Left kidney (tissue), 1 donor: ENCODE measurements at regions not wholly inside any gene's neighbourhood (a gene's known extent, or its start where the extent isn't known, plus 50 kb on each side); places are given as distances from the start of the nearest gene placed in this dataset.
"Not testable (repeated sequence)": the region's sequence is repeated elsewhere in the genome, so short reads cannot be mapped to it uniquely, and the experiment has no call there.

Experiments used
- DNase-seq: peaks from one replicate; pipeline ENCODE4 v3.0.0-alpha.2; 2013

DNA sequence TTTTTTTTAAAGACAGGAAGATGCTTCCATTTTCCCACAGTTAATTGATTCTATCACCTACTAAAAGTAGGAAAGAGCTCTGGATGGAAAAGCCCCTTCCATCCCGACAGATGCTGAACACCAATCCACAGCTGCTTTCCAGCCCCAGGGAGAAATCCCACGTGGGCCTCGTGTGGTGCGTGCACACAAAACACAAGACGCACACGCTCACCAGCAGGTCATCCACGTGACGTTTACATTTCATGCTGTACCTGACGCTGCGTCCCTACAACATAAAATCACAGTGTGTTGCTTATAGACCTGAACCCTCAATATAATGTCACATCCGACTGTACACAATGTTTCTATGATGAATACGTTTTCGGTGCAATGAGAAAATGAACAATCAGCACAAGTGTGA, 50.2 kb upstream of the DACT2 start:
- no peak for DNase-seq

DNA sequence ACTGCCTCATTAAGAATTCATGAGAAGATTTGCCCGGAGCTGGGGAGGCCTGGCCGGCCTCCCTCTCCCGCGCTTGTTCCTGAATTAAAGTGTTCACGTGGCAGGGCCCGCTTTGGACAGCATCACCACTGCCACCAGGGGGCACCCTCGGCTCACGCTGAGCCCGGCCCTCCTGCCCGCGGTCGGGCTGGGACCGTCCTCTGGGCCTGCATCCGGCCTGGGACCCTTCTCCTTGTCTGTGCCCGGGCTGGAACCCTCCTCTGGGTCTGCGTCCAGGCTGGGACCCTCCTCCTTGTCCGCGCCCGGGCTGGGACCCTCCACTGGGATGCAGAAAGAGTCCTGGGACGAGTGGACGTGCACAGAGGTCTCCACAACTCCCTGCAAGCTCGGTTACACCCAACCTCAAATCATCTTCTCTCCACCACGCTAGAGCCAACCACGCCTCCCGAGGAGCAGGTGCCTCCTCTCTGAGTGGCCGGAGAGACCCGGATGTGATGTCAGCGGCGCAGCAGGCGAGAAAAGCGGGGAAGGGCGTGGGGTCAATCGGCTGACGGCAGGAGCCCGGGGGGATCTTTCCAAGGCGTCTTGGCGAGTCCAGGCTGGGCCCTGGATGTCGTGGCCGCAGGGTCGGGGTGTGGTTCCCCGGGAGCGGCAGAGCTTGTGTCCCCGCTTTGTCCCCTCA, 50.9 kb upstream of the DACT2 start:
- peak; percentile 61 for DNase-seq

DNA sequence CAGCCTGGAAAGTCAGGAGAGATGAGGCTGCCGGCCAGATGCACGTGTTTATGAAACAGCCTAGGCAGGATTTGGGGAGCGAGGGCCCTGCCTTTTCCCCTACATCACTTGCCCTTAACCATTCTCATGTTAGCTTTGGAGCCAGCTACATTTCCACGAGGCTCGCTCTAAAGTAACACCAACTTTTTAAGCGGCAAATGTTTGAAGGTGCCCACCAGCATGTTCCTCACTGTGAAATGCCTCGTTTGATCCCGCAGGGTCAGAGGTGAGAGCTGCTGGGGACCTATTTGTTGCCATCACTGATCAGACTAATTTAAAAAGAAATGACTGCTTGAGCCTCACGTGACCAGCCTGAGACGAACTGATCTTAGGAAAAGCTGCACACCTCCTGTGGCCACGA, 51.6 kb upstream of the DACT2 start:
- DNase-seq = no peak

DNA sequence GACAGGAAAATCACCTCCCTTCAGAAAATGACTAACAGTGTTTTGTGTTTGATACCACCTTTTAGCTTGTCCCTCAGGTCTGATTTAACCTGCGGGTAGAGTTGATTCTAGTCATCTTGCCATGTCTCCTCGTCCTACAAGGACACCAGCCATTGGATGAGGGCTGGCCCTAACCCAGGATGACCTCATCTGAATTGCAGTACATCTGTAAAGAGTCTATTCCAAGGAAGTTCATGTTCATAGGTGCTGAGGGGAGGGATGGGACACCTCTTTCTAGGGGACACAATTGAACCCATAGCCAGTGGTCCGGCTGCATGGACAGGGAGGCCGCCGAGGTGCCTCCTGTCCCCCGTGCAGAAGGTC, 52.0 kb upstream of the DACT2 start:
- no peak for DNase-seq

DNA sequence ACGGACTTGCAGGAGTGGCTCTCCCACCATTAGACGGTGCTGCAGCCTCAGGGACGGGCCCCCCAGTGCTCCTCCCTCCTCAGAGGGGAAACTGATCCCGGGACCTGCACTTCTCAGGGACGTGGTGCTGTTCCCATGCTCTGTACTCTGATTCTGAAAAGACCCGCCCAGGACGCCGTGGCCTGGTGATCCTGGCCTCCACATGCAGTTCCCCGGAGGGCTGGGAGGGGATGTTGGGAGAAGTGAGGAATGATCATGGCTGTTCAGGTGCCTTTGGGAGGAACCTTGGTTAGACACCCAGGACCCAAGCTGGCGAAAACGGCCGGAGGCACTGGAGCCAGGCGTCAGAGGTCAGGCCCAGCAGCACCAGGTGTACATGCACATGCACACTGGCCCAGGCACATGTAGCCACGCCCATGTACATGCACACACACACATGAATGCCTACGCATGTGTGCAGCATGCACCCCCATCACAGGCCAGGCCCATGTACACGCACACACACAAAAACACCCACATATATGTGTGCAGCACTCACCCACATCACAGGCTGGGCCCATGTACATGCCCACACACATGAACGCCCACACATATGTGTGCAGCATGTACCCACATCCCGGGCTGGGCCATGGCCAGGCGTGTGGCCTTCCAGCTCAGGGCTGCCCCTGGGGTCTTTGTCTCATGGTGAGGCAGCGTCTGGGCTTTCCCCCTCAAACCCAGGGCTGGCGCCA, 52.6 kb upstream of the DACT2 start:
- DNase-seq = no peak

DNA sequence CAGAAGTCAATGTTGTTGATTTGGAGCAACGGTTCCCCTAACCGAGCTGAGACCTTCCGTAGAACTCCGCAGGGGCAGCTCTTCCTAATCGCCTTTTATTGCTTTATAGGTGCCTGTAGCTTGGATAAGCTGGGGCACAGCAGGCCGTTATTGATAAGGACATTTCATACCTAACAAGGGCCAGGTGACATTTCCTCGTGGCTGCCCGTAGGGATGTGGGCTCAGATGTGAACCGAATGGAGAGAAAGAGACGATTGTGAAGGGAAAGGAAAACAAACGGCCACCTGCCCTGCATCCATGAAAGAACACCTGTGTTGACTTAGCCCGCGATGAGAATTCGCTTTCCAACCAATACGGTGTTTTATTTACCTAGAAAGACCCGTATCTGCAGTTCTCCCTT, 53.3 kb upstream of the DACT2 start:
- no peak for DNase-seq

DNA sequence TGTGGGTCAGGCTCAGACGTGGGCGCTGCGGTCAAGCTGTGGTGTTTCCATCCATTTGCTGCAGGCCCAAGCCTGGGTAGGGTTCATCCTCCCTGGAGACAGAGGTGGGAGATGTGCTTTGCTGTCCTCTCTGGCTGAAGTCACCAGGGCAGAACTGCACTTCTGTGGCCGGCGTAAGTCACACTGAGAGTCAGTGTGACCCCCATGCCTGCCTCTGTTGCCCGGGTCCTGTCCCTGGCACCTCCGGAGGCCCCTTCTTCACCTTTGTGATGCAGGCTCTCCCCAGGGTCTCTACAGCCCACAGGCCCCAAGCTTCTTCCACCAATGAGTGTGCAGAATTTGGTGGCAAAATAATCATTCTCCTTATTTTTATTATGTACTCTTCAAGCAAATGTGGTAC, 53.8 kb upstream of the DACT2 start:
- DNase-seq = no peak

DNA sequence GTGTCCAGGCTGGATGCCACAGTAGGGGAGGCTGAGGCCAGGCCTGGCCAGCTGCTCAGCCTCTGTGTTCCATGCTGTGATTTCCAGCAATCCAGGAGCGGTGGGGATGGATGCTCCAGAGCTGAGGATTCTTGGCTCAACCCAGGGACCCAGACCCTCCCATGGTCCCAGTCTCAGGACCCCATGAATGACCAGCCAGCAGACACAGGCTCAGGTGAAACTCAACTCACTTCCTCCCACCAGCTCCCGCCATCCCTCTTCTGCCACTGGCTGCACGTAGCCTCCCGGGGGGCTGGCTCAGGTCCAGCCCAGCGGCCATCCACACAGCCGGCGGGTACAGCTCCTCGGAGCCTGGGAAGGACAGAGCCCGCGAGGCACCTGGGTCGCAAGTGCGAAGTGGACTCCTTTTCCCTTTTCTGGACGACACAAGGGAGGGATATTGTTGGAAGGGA, 54.5 kb upstream of the DACT2 start:
- no peak for DNase-seq

DNA sequence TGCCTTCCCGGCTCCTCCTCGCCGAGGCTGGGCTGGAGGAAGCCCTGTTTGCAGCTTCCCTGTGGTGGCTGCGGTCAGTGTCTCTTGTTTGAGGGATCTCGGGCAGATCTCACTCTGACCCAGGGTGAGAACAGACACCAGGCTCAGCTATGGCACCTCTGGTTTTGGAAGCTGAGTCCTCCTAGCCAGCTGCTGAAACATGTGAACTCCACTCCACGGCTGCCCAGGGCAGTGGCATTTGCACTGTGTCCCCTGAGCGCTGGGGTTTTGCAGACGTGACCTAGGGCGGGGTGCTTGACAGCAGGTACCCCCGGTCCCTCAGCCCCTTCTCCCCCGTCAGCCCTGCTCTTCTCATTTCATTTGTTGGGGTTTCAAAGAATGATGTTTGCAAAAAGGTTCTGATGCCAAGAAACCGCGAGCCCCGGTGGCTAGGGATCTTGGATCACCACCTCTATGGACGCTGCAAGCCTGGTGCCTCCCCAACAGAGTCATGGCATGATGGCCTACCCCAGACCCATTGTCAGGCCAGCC, 55.0 kb upstream of the DACT2 start:
- DNase-seq = no peak

DNA sequence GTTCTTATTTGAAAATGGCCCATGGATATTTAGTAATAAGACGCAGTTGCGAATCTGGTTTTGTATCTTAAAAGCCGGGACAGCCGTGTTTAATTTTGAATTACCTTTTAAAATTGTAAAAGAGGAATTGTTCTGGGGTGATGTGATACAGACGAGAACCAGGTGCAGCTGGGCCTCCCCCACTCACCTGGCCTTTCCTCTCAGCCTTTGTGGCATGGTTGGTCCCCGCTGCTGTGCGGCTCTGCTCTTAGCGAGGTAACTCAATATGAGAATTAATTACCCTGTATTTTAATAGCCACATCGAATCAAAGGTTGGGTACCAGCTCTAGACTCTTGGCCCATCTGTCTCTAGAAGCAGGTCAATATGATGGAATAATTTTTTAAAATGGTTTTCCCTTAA, 56.5 kb upstream of the DACT2 start:
- no peak for DNase-seq

DNA sequence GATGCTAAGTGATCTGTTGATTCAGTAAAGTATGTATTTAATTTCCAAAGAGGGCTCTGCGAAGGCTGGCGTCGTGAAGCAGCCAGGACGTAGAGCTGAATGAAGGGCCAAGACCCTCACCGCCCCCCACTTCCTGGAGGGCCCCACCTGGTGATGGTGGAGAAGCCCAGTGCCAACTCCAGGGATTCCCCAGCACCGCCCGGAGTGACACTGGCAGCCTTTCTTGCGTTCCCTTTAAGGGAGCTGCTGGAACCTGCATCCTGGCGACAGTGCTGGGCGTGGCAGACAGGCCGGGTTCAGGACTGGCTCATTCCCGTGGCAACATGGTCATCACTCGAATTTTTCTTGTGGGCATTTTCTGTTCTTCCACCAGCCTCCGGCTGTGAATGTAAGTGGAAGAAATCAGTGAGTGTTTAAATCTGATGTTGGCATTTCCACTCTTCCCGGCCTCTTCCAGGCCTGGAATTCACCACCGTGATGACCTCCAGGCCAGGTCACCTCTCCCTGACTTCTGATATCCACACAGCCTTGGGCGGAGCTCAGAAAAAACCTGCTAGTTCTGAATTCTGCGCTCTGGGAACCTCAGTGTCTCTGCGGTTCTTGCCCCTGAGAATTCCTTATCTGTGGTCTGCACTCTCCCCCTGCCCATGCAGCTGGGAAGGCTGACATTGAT, 57.4 kb upstream of the DACT2 start:
- DNase-seq = no peak

DNA sequence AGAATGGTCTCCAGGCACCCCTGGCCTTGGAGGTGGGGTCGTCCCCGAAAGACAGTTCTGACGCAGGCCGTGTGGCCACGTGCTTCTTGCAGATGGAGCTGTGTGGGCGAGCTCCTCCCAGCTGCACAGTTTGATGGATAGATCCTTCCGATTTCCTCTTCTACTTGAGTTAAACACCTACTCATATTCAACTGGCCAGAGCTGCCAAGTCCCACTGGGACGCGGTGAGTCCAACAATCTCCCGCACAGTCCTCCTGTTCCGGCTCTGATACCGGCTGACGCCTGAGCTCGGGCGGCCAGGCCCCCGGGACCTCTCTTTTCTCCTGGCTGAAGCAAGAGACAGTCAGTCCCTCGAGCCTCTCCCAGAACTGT, 57.9 kb upstream of the DACT2 start:
- no peak for DNase-seq

DNA sequence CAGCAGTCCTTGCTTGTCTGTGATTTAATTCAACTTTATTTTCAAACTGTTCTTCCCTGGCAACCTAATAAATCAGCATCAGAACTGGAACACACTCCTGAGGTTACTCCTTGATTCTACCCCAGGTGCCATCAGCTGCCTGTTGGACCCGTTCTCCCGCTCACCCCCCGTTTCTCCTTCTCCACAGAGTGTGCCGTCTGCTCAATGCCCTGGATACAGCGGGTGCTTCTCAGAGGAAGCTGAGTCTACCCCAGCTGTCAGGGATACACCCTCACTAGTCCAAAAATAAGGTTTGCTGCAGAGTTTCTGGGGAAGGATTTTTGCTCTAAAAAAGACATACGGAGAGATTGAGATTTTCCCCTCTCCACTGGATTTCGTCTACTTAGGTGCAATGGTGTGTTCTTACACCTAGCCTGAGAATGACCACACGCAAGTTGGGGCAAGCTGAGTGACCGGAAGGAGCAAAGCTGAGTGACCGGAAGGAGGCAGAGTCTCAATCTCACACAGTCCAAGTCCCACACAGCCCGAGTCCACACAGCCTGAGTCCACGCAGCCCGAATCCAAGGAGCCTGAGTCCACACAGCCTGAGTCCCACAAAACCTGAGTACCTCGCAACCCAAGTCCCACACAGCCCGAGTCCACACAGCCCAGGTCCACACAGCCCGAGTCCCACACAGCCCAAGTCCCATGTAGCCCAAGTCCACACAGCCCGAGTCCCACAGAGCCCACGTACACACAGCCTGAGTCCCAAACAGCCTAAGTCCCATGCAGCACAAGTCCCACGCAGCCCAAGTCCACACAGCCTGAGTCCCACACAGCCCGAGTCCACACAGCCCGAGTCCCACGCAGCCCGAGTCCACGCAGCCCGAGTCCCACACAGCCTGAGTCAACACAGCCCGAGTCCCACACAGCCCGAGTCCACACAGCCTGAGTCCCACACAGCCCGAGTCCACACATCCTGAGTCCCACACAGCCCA, 58.6 kb upstream of the DACT2 start:
- no peak for DNase-seq

DNA sequence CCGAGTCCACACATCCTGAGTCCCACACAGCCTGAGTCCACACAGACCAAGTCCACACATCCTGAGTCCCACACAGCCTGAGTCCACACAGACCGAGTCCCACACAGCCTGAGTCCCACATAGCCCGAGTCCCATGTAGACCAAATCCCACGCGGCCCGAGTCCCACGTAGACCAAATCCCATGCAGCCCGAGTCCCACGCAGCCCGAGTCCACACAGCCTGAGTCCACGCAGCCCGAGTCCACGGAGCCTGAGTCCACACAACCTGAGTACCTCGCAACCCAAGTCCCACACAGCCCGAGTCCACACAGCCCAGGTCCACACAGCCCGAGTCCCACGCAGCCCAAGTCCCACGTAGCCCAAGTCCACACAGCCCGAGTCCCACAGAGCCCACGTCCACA, 60.0 kb upstream of the DACT2 start:
- not testable (repeated sequence) for DNase-seq

DNA sequence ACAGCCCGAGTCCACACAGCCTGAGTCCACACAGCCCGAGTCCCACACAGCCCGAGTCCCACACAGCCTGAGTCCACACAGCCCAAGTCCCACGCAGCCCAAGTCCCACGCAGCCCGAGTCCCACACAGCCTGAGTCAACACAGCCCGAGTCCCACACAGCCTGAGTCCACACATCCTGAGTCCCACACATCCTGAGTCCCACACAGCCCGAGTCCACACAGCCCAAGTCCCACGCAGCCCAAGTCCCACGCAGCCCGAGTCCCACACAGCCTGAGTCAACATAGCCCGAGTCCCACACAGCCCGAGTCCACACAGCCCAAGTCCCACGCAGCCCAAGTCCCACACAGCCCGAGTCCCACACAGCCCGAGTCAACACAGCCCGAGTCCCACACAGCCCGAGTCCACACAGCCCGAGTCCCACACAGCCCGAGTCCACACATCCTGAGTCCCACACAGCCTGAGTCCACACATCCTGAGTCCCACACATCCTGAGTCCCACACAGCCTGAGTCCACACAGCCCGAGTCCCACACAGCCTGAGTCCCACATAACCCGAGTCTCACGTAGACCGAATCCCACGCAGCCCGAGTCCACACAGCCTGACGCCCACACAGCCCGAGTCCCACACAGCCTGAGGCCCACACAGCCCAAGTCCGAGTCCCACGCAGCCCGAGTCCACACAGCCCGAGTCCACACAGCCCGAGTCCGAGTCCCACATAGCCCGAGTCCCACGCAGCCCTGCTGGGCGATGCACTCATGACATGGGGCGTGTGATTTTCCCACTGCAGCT, 60.6 kb upstream of the SMOC2 start:
- DNase-seq = not testable (repeated sequence)

DNA sequence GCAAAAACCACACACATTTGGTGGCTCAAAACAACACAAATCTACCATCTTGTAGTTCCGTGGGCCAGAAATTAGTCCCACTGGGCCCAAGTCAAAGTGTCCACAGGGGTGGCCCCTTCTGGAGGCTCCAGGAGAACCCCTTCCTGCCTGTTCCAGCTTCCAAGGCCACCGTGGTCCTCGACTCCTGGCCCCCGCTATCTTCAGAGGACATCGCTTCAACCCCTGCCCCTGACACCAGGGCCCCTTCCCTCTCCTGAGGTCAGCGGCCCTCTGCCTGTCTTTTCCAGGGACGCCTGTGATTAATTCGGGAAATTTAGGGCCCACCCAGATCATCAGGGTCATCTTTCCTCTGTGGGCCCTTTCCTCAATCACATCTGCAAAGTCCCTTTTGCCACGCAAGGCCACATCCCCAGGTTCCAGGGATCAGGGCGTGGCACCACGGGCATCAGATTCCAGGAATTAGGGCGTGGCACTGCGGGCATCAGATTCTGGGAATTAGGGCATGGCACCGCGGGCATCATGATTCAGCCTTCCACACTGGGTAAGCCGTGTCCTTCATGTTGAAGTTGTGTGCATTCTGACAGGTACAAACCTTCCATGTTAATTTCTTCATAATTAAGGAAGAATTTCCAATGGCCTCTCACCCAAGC, 59.9 kb upstream of the SMOC2 start:
- DNase-seq = no peak

DNA sequence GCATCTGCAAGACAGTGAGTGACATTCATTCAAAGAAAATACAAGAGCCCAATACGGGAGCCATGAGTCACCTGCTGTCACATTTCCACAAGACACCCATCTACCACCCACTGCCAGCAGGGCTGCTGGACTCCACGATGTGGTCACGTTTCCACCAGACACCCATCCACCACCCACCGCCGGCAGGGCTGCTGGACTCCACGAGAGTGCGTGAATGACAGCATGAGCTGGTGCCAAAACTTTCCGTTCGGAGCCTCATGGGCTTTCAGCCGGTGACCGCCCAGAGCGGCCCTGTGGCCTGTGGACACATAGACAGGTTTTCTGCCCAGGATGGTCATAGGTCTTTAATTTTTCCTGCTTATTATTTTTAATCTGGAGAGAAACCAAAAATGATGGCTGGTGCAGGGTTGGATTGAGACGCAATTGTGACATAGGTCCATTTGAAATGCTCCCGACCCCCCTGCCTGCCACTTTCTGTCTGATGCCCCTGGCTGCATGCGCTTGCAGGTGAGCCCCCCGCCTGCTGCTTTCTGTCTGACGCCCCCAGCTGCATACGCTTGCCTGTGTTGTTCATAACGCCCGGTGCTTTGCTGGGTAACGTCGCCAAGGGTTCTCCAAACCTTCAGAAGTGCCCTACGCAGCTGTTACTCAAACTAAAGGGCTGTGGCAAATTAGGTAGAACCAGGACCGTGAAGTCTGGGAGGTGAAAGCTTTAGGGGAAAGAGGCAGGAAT, 59.1 kb upstream of the SMOC2 start:
- DNase-seq = no peak

DNA sequence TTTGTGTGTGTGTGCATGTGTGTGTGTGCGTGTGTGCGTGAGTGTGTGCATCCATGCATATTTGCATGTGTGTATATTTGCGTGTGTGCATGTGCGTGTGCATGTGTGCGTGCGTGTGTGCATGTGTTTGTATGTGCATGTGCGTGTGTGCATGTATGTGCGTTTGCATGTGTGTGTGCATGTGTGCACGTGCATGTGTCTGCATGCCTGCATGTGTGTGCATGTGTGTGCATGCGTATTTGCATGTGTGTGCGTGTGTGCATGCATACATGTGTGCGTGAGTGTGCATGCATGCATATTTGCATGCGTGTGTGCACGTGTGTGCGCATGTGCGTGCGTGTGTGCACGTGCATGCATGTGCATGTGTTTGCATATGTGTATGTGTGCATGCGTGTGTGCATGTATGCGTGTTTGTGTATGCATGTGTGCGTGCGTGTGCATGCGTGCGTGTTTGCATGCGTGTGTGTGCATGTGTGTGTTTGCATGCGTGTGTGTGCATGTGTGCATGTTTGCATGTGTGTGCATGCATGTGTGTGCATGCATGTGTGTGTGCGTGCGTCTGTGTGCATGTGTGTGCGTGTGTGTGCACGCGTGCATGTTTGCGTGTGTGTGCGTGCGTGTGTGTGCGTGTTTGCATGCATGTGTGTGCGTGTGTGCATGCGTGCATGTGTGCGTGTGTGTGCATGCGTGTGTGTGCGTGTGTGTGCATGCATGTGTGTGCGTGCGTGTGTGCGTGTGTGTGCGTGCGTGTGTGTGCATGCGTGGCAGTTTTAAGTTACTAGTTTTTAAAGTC, 57.7 kb upstream of the SMOC2 start:
- no peak for DNase-seq
